GM12891 (cell line): ENCODE measurements at regions not wholly inside any gene's neighbourhood (a gene's known extent, or its start where the extent isn't known, plus 50 kb on each side); places are given as distances from the start of the nearest gene placed in this dataset.

Source experiments
- PAX5 ChIP-seq: IDR thresholded peaks from 2 replicates; pipeline ENCODE4 v1.6.1; 2011; ENCODE audit warnings: low read length, moderate library complexity, mild to moderate bottlenecking; ENCODE audit not compliant: insufficient read depth, severe bottlenecking
- POLR2A ChIP-seq: IDR thresholded peaks from 2 replicates; pipeline ENCODE4 v1.6.1; 2011; ENCODE audit warnings: low read depth, low read length, control low read depth
- POLR2AphosphoS5 ChIP-seq: IDR thresholded peaks from 2 replicates; pipeline ENCODE4 v1.6.1; 2011; ENCODE audit warnings: low read depth, low read length, control low read depth
- POU2F2 ChIP-seq: IDR thresholded peaks from 2 replicates; pipeline ENCODE4 v1.6.1; 2011; ENCODE audit warnings: low read depth, mild to moderate bottlenecking, control low read depth, low read length, moderate library complexity
- SPI1 ChIP-seq: IDR thresholded peaks from 2 replicates; pipeline ENCODE4 v1.6.1; 2011; ENCODE audit warnings: low read depth, low read length, control low read depth
- TAF1 ChIP-seq: IDR thresholded peaks from 2 replicates; pipeline ENCODE4 v1.6.1; 2011; ENCODE audit warnings: low read depth, low read length, control low read depth

DNA sequence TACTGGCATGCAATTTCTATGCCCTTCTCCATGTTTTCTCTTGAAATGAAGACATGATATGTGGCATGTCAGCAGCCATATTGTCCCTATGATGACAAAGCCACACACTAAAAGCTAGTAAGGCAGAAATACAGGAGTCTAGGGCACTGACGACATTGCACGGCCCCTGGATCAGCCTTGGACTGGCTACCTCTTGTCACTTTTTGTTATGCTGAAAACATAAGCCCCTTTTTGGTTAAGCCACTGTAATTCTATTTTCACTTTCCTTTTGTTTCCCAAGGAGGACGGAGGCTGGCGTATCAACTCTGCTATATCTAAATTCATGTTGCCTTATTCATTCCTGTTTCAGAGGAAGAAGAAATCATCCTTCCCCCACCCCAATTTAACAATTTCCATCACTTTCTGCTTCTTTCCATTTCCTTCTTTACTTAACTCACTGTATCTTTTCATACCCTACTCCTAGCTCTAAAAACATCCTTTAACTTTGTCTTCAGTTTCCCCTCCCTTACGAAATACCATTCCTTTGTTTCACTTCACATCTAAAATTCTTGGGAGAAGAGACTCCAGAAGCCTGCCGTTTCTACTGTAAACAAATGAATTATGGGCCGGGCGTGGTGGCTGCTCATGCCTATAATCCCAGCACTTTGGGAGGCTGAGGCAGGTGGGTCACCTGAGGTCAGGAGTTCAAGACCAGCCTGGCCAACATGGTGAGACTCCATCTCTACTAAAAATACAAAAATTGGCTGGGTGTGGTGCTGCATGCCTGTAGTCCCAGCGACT lies 364.1 kb downstream of the PCNX1 start:
- TF ChIP-seq POLR2A (no peak), TAF1 (no peak), POLR2AphosphoS5 (no peak), POU2F2 (no peak), SPI1 (no peak), PAX5 (no peak)
